IgD-negative memory B cell (primary cell): ENCODE measurements at regions not wholly inside any gene's neighbourhood (a gene's known extent, or its start where the extent isn't known, plus 50 kb on each side); places are given as distances from the start of the nearest gene placed in this dataset.

Source experiments
- H3K27ac Mint-ChIP-seq, 3 donors: one replicate each; pipeline ENCODE4 v1.8.0; 2020 to 2022; ENCODE audit warnings: mild to moderate bottlenecking in 3 of 3, mixed read lengths in 3 of 3, moderate library complexity in 1 of 3
- H3K27me3 Mint-ChIP-seq: one replicate; pipeline ENCODE4 v1.8.0; 2021; ENCODE audit warnings: mixed read lengths
- H3K36me3 Mint-ChIP-seq: one replicate; pipeline ENCODE4 v1.8.0; 2020; ENCODE audit warnings: mild to moderate bottlenecking, mixed read lengths
- H3K4me1 Mint-ChIP-seq, 3 donors: one replicate each; pipeline ENCODE4 v1.8.0; 2020 to 2022; ENCODE audit warnings: mixed read lengths in 3 of 3, mild to moderate bottlenecking in 1 of 3
- H3K4me3 Mint-ChIP-seq, 4 donors: one replicate each; pipeline ENCODE4 v1.8.0; 2020 to 2022; ENCODE audit warnings: mild to moderate bottlenecking in 4 of 4, mixed read lengths in 4 of 4, moderate library complexity in 3 of 4
- H3K9me3 Mint-ChIP-seq, 3 donors: one replicate each; pipeline ENCODE4 v1.8.0; 2020 to 2021; ENCODE audit warnings: mixed read lengths in 3 of 3, mild to moderate bottlenecking in 1 of 3

- H3K36me3 Mint-ChIP-seq, result peaks cover 7% of the 10 kb centered on the region
- no peaks in the 10 kb centered on the region for H3K9me3 Mint-ChIP-seq
- H3K4me3 Mint-ChIP-seq, result no peak overlapping the region
- peaks cover 2 to 12% (median 11%) of the 10 kb centered on the region in 3 donors for H3K4me1 Mint-ChIP-seq
- no peak overlapping the region for H3K27ac Mint-ChIP-seq
- H3K27me3 Mint-ChIP-seq, result no peaks in the 10 kb centered on the region
Observed at GRCh38 chr9:96131825-96132224, 170.2 kb downstream of the HSD17B3 start.

- Mint-ChIP-seq H3K27ac (no peak overlapping the region), H3K4me3 (no peak overlapping the region), H3K4me1 (peaks cover 0 to 9% (median 6%) of the 10 kb centered on the region in 3 donors), H3K27me3 (no peaks in the 10 kb centered on the region), H3K36me3 (peaks cover 7% of the 10 kb centered on the region), H3K9me3 (no peaks in the 10 kb centered on the region)
Observed at GRCh38 chr9:96130970-96131369, 171.0 kb downstream of the HSD17B3 start.

- no peak overlapping the region for H3K27ac Mint-ChIP-seq
- H3K27me3 Mint-ChIP-seq, result no peaks in the 10 kb centered on the region
Observed at GRCh38 chr9:96129747-96130146, 172.2 kb downstream of the HSD17B3 start.

DNA sequence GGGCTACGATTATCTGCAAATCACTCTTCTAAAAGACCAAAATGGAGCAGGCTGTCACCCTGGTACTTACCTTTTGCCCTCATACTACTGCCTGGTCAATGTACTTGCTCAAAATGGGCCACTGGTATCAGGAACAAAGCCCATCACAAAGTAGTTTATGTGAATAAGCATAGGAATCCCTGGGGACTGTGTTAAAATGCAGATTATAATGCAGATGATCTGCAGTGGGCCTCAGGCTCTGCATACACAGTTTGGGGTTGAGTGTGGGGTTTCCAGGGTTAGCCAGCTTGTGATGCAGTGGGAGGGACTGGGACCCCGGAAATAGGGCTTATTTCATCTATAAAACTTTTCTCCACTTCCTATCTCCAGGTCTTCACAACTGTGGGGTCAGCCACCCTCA, 173.1 kb downstream of the HSD17B3 start:
- no peak overlapping the region for H3K4me3 Mint-ChIP-seq
- H3K36me3 Mint-ChIP-seq, result peaks cover 7% of the 10 kb centered on the region
- no peaks in the 10 kb centered on the region for H3K4me1 Mint-ChIP-seq
- no peaks in the 10 kb centered on the region for H3K27me3 Mint-ChIP-seq
- H3K27ac Mint-ChIP-seq, result no peak overlapping the region
- H3K9me3 Mint-ChIP-seq, result no peaks in the 10 kb centered on the region

More at GRCh38 chr9:96129747-96130146, 172.2 kb downstream of the HSD17B3 start:
- Mint-ChIP-seq H3K4me3 (no peak overlapping the region), H3K9me3 (no peaks in the 10 kb centered on the region), H3K36me3 (peaks cover 7% of the 10 kb centered on the region), H3K4me1 (peaks cover 0 to under 1% (median 0%) of the 10 kb centered on the region in 3 donors)

- H3K36me3 Mint-ChIP-seq, result peaks cover 3% of the 10 kb centered on the region
- H3K27ac Mint-ChIP-seq, result no peak overlapping the region
- no peaks in the 10 kb centered on the region for H3K27me3 Mint-ChIP-seq
- no peaks in the 10 kb centered on the region for H3K4me1 Mint-ChIP-seq
- no peak overlapping the region for H3K4me3 Mint-ChIP-seq
- no peaks in the 10 kb centered on the region for H3K9me3 Mint-ChIP-seq
Observed at GRCh38 chr9:96126321-96126881, 175.6 kb downstream of the HSD17B3 start.

DNA sequence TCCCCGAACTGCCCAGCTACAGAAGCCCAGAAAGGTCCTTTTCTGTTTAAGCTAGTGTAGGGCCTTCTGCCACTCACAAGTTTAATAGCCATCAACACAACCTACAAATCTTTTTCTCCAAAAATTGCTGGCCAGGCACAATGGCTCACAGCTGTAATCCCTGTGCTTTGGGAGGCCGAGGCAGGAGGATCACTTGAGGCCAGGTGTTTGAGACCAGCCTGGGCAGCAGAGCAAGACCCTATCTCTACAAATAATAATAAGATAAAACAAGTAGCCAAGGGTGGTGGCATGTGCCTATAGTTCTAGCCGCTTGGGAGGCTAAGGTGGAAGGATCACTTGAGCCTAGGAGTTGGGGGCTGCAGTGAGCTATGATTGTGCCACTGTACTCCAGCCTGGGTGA, 176.4 kb downstream of the HSD17B3 start:
- H3K27me3 Mint-ChIP-seq, result peaks cover 1% of the 10 kb centered on the region
- no peaks in the 10 kb centered on the region for H3K9me3 Mint-ChIP-seq
- H3K4me3 Mint-ChIP-seq, result no peak overlapping the region
- H3K27ac Mint-ChIP-seq, result no peak overlapping the region
- no peaks in the 10 kb centered on the region for H3K4me1 Mint-ChIP-seq
- peaks cover 1% of the 10 kb centered on the region for H3K36me3 Mint-ChIP-seq

GRCh38 chr9:96122751-96123150, 179.2 kb downstream of the HSD17B3 start:
- Mint-ChIP-seq H3K4me3 (no peak overlapping the region), H3K4me1 (no peaks in the 10 kb centered on the region), H3K27ac (no peak overlapping the region), H3K36me3 (no peaks in the 10 kb centered on the region), H3K9me3 (peaks cover 3 to 12% (median 6%) of the 10 kb centered on the region in 3 donors), H3K27me3 (peaks cover 6% of the 10 kb centered on the region)

DNA sequence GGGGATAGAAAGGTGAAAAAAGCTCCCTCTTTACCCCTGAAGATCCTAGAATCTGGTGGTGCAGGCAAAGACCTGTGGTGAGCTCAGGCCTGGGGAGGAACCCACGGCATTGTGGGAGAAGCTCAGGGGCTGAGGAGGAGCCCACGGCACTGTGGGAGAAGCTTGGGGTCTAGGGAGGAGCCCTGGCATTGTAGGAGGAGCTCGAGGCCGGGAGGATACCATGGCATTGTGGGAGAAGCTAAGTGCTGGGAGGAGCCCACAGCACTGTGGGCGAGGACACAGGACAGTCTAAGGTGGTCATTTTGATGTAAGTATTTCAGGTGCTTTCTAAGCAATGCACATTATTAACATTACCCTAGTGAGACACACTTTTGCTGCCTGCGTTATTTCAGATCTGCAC, 179.7 kb downstream of the HSD17B3 start:
- Mint-ChIP-seq H3K36me3 (no peaks in the 10 kb centered on the region), H3K9me3 (peaks cover 3 to 15% (median 8%) of the 10 kb centered on the region in 3 donors), H3K4me3 (no peak overlapping the region), H3K4me1 (no peaks in the 10 kb centered on the region), H3K27ac (no peak overlapping the region), H3K27me3 (peaks cover 8% of the 10 kb centered on the region)

- no peak overlapping the region for H3K27ac Mint-ChIP-seq
- no peaks in the 10 kb centered on the region for H3K36me3 Mint-ChIP-seq
- H3K27me3 Mint-ChIP-seq, result peaks cover 18% of the 10 kb centered on the region
- no peak overlapping the region for H3K4me3 Mint-ChIP-seq
- peaks cover 3 to 15% (median 8%) of the 10 kb centered on the region in 3 donors for H3K9me3 Mint-ChIP-seq
- H3K4me1 Mint-ChIP-seq, result no peaks in the 10 kb centered on the region
Observed at GRCh38 chr9:96121136-96121535, 180.8 kb downstream of the HSD17B3 start.

DNA sequence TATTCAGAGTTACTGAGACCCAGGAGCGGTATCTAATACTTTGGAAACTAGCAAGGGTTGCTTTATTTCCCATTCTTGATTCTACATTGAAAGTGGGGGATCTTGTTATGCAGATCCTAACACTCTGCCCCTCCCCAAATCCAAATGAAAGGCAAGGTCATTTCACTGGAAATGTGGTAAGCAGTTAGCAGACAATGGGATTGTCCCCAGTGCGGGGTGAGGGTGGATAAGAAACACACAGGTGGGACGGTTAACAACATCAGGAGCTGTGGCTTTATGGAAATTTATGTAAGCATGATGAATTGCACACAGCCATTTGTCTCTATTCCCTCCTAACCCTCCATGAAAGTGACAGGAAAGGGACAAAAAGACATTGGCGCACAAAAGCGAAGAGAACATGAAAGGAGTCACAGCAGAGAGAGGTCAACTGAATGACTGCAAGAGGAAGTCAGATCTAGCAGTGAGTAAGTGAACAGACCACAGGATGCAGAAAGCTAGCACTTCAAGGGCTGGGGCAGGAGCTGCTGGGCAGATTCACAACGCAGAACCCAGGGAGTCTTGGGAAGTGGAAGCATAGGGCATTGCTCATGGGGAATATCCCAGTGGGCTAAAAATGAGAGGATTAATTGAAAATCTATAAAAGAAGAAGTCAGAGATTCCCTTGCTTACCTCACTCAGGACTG, 184.4 kb downstream of the HSD17B3 start:
- no peaks in the 10 kb centered on the region for H3K36me3 Mint-ChIP-seq
- H3K27me3 Mint-ChIP-seq, result peaks cover 35% of the 10 kb centered on the region
- no peaks in the 10 kb centered on the region for H3K4me1 Mint-ChIP-seq
- H3K9me3 Mint-ChIP-seq, result peaks cover 3 to 15% (median 8%) of the 10 kb centered on the region in 3 donors
- H3K27ac Mint-ChIP-seq, result no peak overlapping the region
- H3K4me3 Mint-ChIP-seq, result no peak overlapping the region

DNA sequence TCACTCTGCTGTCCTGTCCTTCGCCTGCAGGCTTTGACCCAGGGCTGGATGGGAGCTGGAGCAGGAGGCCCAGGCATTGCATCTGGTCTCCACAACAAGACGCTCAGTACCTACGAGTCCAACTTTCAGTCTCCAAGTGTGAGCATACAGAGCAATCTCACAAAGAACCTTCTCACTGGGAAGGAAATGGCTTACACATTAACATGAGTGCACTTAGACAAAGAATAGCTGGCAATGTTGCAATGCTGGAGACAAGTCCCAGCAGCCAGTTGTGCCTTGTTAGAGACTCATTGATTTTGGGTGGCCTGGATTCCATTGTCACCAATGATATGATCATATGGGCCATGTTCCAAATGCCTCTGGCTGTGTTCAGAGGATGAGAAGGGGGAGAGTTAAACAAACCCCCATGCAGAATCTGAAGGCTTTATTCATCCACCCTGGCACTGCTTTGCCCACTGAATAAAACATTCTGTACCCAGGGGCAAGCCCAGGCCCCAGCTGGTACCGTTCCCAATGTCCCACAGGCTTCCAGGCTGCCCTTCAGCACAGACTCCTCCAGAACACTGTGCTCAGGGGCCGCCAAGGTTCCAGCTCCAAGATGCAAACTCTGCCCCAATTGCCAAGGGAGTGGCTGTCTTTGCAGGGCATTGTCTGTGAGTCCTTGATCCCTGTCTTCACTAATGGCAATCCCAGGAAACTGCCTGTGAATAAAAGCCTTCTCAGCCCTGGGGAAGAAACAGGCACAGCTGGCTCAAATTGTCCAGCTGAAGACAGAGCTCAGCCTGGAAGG, 185.5 kb downstream of the HSD17B3 start:
- Mint-ChIP-seq H3K27me3 (peaks cover 35% of the 10 kb centered on the region), H3K9me3 (peaks cover 3 to 15% (median 8%) of the 10 kb centered on the region in 3 donors), H3K36me3 (no peaks in the 10 kb centered on the region), H3K27ac (peak overlapping the region in 1 of 3 donors; percentile 13), H3K4me3 (no peak overlapping the region), H3K4me1 (no peaks in the 10 kb centered on the region)

DNA sequence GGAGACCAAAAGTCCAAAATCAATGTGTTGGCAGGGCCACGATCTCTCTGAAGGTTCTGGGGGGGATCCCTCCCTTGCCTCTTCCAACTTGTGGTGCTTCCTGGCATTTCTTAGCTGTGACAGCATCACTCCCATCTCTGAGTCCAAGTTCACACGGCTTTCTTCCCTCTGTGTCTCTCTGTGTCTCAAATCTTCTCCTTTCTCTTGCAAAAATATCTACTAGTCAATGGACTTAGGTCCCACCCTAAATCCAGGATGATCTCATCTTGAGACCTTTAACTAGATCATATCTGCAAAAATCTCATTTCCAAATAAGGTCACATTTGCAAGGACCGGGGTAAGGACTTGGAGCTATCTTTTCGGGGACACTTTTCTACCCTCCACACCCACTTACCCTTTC, 186.1 kb downstream of the HSD17B3 start:
- no peaks in the 10 kb centered on the region for H3K4me1 Mint-ChIP-seq
- H3K27ac Mint-ChIP-seq, result peak overlapping the region in 1 of 3 donors; percentile 13
- no peak overlapping the region for H3K4me3 Mint-ChIP-seq

GRCh38 chr9:96113032-96113431, 188.9 kb downstream of the HSD17B3 start:
- Mint-ChIP-seq H3K27ac (no peak overlapping the region), H3K27me3 (peaks cover 31% of the 10 kb centered on the region), H3K4me1 (no peaks in the 10 kb centered on the region), H3K36me3 (no peaks in the 10 kb centered on the region), H3K4me3 (no peak overlapping the region), H3K9me3 (peaks cover 0 to 5% (median 4%) of the 10 kb centered on the region in 3 donors)

More for the DNA sequence above, 186.1 kb downstream of the HSD17B3 start:
- peaks cover 3 to 15% (median 8%) of the 10 kb centered on the region in 3 donors for H3K9me3 Mint-ChIP-seq
- H3K36me3 Mint-ChIP-seq, result no peaks in the 10 kb centered on the region
- H3K27me3 Mint-ChIP-seq, result peaks cover 36% of the 10 kb centered on the region

DNA sequence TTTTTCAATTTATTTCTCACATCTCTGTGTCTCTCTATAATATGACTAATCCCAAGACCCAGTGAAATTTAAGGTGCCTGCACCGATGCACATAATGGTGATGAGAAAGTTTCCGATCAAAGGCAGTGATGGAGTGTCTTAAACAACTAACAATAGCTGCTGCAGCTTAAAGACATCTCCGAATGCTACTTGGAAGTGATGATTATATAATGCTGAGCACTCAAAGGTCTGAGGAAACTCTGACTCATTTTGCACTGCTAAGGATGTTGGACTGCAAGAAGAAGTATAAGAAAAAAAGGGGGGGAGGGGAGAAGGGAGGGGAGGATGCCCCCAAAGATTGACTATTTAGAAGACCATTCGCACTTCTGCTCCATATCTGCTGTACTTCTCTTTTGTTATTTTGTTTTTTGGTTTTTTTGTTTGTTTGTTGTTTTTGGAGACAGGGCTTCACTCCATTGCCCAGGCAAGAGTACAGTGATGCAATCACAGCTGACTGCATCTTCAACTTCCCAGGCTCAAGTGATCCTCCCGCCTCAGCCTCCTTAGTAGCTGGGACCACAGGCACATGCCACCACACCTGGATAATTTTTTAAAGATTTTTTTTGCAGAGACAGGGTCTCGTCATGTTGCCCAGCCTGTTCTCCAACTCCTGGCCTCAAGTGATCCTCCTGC, 192.2 kb downstream of the HSD17B3 start:
- Mint-ChIP-seq H3K9me3 (peaks cover 0 to 16% (median 8%) of the 10 kb centered on the region in 3 donors), H3K27me3 (peaks cover 10% of the 10 kb centered on the region), H3K4me3 (no peak overlapping the region), H3K27ac (no peak overlapping the region), H3K36me3 (no peaks in the 10 kb centered on the region), H3K4me1 (no peaks in the 10 kb centered on the region)
